ENCODE measurements at regions not wholly inside any gene's neighbourhood (a gene's known extent, or its start where the extent isn't known, plus 50 kb on each side); places are given as distances from the start of the nearest gene placed in this dataset.

- H2AFZ ChIP-seq (ENCODE audit: low read depth, low read length, severe bottlenecking), result no peak overlapping the region
- no peaks in the 10 kb centered on the region for H3F3A ChIP-seq (ENCODE audit: insufficient read depth)
- H3K4me2 ChIP-seq (ENCODE audit: low read depth, low read length, poor library complexity, severe bottlenecking), result no peak overlapping the region
- TF ChIP-seq CTCF (IDR thresholded peaks at IDR 0.05; ENCODE audit: insufficient read depth, low read length, poor library complexity, severe bottlenecking) (no peak), EZH2phosphoT487 (conservative IDR thresholded peaks at IDR 0.05; ENCODE audit: low read length) (no peak)
- no peaks in the 10 kb centered on the region for H3K79me2 ChIP-seq (ENCODE audit: insufficient read depth, low read length)
- no peak overlapping the region for H3K9ac ChIP-seq (ENCODE audit: low read length)
- H3K36me3 ChIP-seq (ENCODE audit: low read length), result no peaks in the 10 kb centered on the region
- no peak overlapping the region for H3K27ac ChIP-seq (ENCODE audit: low read depth, low read length)
- H4K20me1 ChIP-seq (ENCODE audit: low read depth, low read length), result no peaks in the 10 kb centered on the region
- no peaks in the 10 kb centered on the region for H3K9me3 ChIP-seq (ENCODE audit: insufficient read depth, low read length)
- no peak overlapping the region for H3K4me3 ChIP-seq (ENCODE audit: insufficient read depth, low read length, poor library complexity, severe bottlenecking)
- H3K27me3 ChIP-seq (ENCODE audit: low read length), result no peaks in the 10 kb centered on the region
- no peaks in the 10 kb centered on the region for H3K9me2 ChIP-seq (replicated peaks; ENCODE audit: insufficient read depth, low read length)
These were observed 173.7 kb downstream of the SLC24A2 start for GRCh38 chr9:19615036-19615624.

GRCh38 chr9:19614294-19614693 lies 174.5 kb downstream of the SLC24A2 start:
- Histone ChIP-seq H3K79me2 (ENCODE audit: insufficient read depth, low read length) (no peaks in the 10 kb centered on the region), H3K27me3 (ENCODE audit: low read length) (no peaks in the 10 kb centered on the region), H3K9ac (ENCODE audit: low read length) (no peak overlapping the region), H3K4me2 (ENCODE audit: low read depth, low read length, poor library complexity, severe bottlenecking) (no peak overlapping the region), H3K9me2 (replicated peaks; ENCODE audit: insufficient read depth, low read length) (no peaks in the 10 kb centered on the region), H3K9me3 (ENCODE audit: insufficient read depth, low read length) (no peaks in the 10 kb centered on the region), H4K20me1 (ENCODE audit: low read depth, low read length) (no peaks in the 10 kb centered on the region), H3K27ac (ENCODE audit: low read depth, low read length) (no peak overlapping the region), H2AFZ (ENCODE audit: low read depth, low read length, severe bottlenecking) (no peak overlapping the region), H3K36me3 (ENCODE audit: low read length) (no peaks in the 10 kb centered on the region), H3F3A (ENCODE audit: insufficient read depth) (no peaks in the 10 kb centered on the region), H3K4me3 (ENCODE audit: insufficient read depth, low read length, poor library complexity, severe bottlenecking) (no peak overlapping the region)
- TF ChIP-seq CTCF (IDR thresholded peaks at IDR 0.05; ENCODE audit: insufficient read depth, low read length, poor library complexity, severe bottlenecking) (no peak), EZH2phosphoT487 (conservative IDR thresholded peaks at IDR 0.05; ENCODE audit: low read length) (no peak)

- H3K9me3 ChIP-seq (ENCODE audit: insufficient read depth, low read length), result no peaks in the 10 kb centered on the region
- H3K79me2 ChIP-seq (ENCODE audit: insufficient read depth, low read length), result no peaks in the 10 kb centered on the region
- no peaks in the 10 kb centered on the region for H3K27me3 ChIP-seq (ENCODE audit: low read length)
- H3K4me2 ChIP-seq (ENCODE audit: low read depth, low read length, poor library complexity, severe bottlenecking), result no peak overlapping the region
- no peaks in the 10 kb centered on the region for H4K20me1 ChIP-seq (ENCODE audit: low read depth, low read length)
- no peak overlapping the region for H3K9ac ChIP-seq (ENCODE audit: low read length)
- no peaks in the 10 kb centered on the region for H3F3A ChIP-seq (ENCODE audit: insufficient read depth)
- no peak overlapping the region for H3K27ac ChIP-seq (ENCODE audit: low read depth, low read length)
- no peak overlapping the region for H3K4me3 ChIP-seq (ENCODE audit: insufficient read depth, low read length, poor library complexity, severe bottlenecking)
- no peaks in the 10 kb centered on the region for H3K9me2 ChIP-seq (replicated peaks; ENCODE audit: insufficient read depth, low read length)
- TF ChIP-seq EZH2phosphoT487 (conservative IDR thresholded peaks at IDR 0.05; ENCODE audit: low read length), result no peak
- TF ChIP-seq CTCF (IDR thresholded peaks at IDR 0.05; ENCODE audit: insufficient read depth, low read length, poor library complexity, severe bottlenecking), result no peak
- no peaks in the 10 kb centered on the region for H3K36me3 ChIP-seq (ENCODE audit: low read length)
- H2AFZ ChIP-seq (ENCODE audit: low read depth, low read length, severe bottlenecking), result no peak overlapping the region
These were observed 188.3 kb downstream of the SLC24A2 start for GRCh38 chr9:19600538-19600937.

Data from SU-DHL-6 (cell line).